HG02981 (cell line): ENCODE measurements at regions not wholly inside any gene's neighbourhood (a gene's known extent, or its start where the extent isn't known, plus 50 kb on each side); places are given as distances from the start of the nearest gene placed in this dataset.
"Not testable (repeated sequence)": the region's sequence is repeated elsewhere in the genome, so short reads cannot be mapped to it uniquely, and the experiment has no call there.

Experiments
- ATAC-seq: cut with Tn5 transposase; IDR thresholded peaks from one replicate; pipeline ENCODE4 v1.9.1; 2021; ENCODE audit warnings: mild to moderate bottlenecking, moderate library complexity; ENCODE audit not compliant: unreplicated experiment

DNA sequence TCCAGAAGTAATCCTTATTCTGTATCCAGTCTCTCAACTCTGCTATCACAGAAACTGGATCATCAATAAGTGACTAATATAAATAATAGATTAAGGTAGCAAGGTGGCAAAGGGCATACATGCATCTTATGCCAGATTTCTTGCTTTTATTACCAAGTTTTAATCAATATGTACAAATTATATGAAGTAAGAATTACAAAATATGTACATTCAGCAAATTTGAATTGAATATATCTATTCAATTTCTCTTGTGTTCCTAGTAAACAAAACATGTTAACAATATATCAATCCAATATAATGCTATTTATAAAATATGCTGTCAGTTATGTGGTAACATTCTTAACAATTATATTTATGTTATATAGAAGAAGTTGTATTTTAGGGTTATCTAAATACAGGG is 488.7 kb upstream of the COX7C start:
- ATAC-seq = no peak

DNA sequence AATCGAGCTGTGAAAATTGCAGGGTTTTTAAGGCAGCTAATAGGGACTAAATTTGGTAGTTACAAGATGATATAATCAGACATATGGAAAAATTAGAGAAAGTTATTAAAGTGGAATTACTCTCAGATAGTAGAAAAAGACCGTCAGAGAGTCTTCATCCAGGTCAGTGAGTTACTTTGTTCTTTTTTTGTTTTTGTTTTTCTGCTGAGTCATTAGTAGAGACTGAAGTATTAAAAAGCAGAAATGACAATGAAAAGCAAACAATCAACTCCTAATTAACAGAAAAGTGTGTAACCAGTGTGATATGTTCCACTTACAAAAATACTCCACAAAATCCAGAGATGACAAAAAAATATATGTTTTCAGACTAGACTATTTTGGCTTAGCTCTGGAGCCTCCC is 480.4 kb upstream of the COX7C start:
- no peak for ATAC-seq

DNA sequence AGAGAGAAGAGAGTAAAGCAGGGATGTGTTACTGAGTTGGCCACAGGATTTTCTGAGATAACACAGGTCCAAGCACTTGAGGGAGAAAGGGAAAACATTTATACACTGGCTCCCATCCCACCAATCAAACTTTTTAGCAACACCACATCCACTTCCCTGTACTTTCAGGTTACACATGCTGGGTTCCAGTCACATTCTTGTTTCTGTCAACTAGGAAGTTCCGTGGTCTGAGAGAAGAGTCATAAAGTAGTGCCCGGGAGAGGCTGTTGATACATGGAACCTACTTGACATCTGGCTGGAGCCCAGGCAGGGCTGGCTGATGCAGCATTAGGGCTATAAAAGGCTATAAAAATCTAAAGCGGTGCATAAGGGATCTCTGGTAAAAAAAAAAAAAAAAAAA is 473.9 kb upstream of the COX7C start:
- no peak for ATAC-seq

DNA sequence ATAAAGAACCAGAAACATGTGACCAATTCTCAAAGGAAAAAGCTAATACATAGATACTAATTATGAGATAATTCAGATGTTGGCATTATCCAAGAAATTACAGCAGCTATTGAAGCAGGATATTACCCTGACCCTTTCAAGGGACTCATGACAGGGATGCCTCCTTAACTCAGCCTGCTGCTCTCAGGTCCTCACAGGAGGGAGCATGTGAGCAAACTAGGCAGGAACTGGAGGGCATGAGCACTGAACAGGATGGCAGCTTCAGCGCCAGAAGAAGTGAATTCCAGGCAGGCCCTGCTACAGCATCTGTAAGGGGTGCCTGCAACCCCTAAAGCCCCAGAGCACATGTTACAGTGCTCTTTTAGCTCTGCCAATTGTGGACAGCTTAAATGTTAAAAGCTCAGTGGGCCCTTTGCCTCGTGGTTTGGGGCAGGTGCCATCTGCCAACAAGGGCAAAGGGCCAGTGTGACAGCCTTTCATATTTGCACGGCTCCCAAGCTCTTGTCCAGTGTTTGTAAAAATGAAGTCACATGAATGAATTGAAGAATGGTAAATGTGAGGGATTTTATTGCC is 464.7 kb upstream of the COX7C start:
- ATAC-seq = no peak

GRCh38 chr5:86155796-86156195 is 461.9 kb upstream of the COX7C start:
- ATAC-seq = no peak

DNA sequence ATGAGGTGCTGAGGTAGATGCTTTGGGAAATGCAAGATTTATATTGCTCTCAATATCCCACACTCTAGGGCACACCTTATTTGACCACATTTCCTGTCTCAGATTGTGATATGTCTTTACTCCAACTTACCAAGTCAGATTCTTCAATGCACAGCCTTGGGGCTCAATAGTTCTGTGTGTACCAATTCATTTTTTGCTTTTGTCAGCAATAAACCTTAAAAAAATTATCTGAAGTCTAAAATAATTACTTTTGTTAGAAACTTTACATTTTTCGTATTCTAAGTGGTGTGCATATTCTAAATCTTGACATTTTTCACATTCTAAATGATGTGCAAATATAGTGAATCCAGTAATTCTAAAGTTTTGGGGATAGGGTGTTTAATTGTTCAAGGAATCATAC is 447.5 kb upstream of the COX7C start:
- ATAC-seq = no peak

DNA sequence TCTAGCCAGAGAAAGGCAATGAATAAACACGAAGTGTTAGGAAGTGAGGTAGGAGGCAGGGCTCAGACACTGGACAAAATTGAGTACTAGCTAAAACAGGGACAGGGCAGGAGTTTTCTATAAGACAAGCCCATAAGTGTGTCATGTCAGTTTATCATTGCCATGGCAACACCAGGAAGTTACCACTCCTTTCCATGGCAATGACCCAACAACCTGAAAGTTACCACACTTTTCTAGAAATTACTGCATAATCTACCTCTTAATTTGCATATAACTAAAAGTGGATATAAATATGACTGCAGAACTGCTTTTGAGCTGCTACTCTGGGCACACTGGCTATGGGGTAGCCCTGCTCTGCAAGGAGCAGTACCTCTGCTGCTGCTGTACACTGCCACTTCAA is 442.5 kb upstream of the COX7C start:
- ATAC-seq = peak; percentile 94

- no peak for ATAC-seq
Measured at GRCh38 chr5:86199287-86199686, 418.5 kb upstream of the COX7C start.

DNA sequence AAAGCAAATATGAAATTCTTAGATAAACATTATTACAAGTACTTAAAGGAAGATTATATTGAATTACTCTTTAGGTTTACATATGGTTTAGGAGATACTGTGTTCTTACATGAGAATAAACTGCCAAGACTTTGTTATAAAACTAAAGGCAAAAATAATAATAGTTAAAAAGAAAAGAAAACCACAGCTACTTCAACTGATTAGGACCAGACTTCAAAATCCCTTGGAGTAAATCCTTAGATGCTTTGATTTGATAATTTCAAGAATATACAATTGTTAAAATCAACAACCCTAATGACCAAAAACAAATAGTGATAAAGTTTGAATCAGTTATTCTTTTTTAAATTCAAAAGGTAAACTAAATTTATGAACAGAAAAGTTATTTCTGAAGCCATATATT is 389.6 kb upstream of the COX7C start:
- ATAC-seq = no peak

DNA sequence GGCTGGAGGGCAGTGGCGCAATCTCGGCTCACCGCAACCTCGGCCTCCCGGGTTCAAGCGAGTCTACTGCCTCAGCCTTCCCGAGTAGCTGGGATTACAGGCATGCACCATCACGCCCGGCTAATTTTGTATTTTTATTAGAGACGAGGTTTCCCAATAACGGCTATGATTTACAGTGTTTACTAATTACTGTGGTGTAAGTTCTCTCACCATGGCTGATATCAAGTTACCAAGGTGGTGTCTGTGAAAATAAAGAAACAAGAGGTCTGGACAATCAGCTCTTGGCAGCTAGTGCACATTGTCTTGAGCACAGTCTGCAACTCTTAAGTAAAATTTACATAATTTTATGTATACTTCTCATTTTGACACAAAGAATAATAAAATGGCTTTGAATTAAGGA is 385.5 kb upstream of the COX7C start:
- no peak for ATAC-seq

DNA sequence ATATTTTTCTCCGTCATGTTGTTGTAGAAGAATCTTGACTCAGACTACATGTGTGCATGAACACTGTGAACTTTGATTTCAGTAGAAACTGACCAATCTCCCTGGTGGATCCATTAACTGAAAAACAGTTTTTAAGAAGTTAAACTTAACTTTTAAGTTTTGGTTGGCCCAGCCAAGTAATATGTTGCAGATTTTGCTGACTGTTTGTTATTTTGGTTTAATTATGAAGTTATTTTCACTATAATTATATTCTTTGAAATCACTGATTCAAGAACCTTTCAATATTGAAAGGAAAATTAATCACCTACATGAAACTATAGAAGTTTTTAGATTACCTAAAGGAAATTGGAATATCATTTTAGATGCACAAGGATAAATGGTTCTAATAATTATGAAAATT is 373.6 kb upstream of the COX7C start:
- ATAC-seq = no peak

DNA sequence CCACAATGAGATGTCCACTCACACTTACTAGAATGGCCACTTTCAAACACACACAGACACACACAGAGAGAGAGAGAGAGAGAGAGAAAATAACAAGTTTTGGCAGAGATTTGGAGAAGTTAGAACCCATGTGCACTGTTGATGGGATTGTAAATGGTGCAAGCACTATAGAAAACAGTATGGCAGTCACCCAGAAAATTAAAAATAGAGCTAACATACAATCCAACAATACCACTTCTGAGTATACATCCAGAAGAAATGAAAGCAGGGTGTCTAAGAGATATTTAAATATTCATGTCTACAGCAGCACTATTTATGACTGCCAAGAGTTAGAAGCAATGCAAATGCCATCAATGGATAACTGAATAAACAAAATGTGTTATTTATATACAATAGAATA is 359.9 kb upstream of the COX7C start:
- no peak for ATAC-seq

GRCh38 chr5:86284400-86285190 is 333.1 kb upstream of the COX7C start:
- ATAC-seq = not testable (repeated sequence)

- ATAC-seq = not testable (repeated sequence)
Measured at GRCh38 chr5:86287437-86287836, 330.3 kb upstream of the COX7C start.

DNA sequence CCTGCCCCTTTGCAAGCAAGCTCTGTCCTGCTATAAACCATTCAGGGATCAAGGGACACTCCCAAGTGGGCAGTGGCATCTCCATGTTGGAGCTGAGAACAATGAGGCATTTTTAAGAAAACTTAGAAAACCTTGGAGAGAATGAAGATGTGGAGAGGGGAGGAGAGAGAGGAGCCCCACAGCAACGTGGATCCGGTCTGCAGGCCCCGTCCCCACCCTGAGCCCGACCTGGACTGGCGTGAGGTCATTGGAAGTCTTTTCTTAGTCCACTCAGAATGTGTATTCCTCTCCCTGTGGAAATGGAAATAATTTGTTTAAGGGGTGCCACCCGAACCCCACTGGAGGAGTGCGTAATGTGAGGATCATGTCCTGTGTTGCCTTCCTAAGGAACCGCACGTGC is 328.0 kb upstream of the COX7C start:
- ATAC-seq = not testable (repeated sequence)

DNA sequence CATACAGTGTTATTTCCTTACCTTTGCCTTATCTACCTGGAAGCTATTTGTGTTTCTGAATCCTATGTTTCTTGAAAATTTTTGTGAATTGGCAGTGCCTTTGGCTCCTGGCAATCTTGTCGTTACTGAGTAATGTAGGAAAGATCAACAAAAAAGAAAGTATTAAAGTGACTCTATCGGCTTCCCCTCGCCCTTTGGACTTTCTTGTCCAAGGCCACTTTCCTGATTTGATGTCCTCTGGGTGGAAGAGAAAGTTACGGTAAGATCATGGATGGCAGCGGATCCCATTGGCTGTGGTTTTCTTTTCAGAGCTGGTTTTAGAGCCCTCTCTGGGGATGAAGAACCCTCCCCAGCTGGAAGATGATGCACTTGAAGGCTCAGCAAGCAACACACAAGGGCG is 324.9 kb upstream of the COX7C start:
- not testable (repeated sequence) for ATAC-seq

- not testable (repeated sequence) for ATAC-seq
Measured at GRCh38 chr5:86302643-86303042, 315.1 kb upstream of the COX7C start.

DNA sequence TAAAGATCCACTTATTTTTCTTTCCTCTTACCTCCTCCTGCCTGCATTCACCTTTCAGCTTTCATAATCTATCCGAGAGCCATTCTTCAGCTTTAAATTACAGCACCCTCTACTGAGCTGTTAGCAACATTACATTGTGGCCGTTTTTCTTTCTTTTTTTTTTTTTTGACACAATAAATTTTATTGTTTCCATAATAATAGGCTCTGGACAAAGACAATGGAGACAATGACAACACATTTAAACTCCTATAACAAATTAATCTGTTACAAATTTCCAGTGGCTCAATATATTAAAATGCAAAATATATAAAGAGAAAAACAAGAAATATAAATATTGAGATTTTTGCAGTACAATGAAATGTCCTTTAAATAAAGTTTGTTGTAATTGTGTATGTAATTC is 312.7 kb upstream of the COX7C start:
- ATAC-seq = not testable (repeated sequence)

DNA sequence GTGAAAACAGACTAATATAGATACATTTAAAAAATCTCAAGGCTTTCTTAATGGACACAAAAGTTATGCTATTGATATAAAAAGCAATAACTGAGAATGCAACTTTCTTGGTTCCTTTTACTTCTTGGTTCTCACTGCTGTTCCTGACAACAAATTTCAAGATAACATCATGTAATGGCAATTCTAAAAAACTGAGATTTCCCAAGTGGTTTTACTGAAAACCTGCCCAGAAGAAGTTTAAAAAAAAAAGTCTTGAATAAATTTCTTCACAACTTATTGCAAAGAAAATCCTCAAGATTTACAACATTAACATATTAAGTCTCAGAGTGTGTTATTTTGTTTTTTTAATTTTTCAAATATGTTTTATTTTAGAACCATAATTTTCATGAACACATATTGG is 302.8 kb upstream of the COX7C start:
- no peak for ATAC-seq

GRCh38 chr5:86320266-86320665 is 297.5 kb upstream of the COX7C start:
- no peak for ATAC-seq

DNA sequence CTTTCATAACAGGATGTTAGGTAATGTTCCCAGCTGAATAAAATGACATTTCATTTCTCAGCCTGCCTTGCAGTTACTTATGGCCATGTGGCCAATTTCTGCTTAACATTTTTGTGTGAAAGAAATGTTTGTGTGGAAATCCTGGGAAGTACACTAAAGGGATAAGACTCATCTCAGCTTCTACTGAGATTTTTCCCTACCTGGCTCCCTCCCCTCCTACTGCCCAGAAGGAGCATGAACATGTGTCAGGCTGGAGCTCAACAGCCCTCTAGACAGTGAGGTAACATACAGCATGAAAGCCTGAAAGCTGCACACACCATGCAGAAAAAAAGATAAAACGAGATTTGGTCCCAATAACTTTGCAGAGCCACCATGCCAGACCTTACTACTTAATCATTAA is 288.4 kb upstream of the COX7C start:
- ATAC-seq = no peak

DNA sequence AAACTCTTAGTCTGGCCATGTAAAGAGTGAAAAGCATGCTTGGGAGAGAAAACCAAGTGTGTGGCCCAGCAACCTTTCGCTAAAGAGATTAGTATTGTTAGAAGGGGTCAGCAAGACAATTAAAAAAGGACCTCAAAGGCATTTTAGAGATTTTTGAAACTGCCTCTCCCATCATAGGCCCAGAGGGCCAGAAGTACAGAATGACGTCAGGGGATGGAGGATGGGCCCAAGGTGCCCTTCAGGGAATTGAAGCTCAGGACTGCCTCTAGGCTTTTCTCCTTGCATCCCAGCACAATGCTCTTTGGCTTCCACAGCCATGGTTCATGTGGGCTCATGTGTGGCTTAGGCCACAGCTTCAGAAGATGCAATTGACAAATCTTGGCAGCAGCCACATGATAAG is 287.0 kb upstream of the COX7C start:
- no peak for ATAC-seq

- no peak for ATAC-seq
Measured at GRCh38 chr5:86332851-86333250, 284.9 kb upstream of the COX7C start.
